Astrocyte (in vitro differentiated cells and primary cell): ENCODE measurements at regions not wholly inside any gene's neighbourhood (a gene's known extent, or its start where the extent isn't known, plus 50 kb on each side); places are given as distances from the start of the nearest gene placed in this dataset.

Source experiments
- EZH2 ChIP-seq: IDR thresholded peaks from 2 replicates; pipeline ENCODE4 v1.6.1; 2012; ENCODE audit warnings: mild to moderate bottlenecking, low read length, inconsistent platforms; ENCODE audit not compliant: insufficient read depth
- TF ChIP-seq, protein P1 (sequence below): IDR thresholded peaks from 2 replicates; pipeline ENCODE4 v1.5.1; 2011; ENCODE audit warnings: low read depth, mild to moderate bottlenecking, inconsistent platforms, low read length, moderate library complexity; ENCODE audit not compliant: insufficient read depth

DNA sequence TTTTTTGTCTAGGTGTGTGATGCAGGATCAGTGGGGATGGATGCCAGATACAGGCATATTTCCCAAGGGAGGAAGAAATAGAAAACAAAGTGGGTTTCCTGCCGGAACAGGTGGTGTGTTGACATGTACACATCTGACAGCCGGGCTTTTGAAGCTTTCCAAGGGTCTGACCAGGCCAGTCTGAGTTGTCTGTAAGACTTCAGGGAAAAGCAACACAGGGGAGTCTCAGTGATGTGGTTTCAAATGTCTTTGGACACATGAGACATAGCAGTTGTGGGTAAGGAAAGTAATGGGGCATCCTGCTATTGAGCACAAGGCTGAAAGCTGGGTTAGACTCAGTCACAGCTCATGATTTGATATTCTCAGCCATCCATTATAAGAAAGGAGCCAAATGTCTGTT lies 274.9 kb downstream of the PIK3R1 start:
- TF ChIP-seq, protein P1, sequence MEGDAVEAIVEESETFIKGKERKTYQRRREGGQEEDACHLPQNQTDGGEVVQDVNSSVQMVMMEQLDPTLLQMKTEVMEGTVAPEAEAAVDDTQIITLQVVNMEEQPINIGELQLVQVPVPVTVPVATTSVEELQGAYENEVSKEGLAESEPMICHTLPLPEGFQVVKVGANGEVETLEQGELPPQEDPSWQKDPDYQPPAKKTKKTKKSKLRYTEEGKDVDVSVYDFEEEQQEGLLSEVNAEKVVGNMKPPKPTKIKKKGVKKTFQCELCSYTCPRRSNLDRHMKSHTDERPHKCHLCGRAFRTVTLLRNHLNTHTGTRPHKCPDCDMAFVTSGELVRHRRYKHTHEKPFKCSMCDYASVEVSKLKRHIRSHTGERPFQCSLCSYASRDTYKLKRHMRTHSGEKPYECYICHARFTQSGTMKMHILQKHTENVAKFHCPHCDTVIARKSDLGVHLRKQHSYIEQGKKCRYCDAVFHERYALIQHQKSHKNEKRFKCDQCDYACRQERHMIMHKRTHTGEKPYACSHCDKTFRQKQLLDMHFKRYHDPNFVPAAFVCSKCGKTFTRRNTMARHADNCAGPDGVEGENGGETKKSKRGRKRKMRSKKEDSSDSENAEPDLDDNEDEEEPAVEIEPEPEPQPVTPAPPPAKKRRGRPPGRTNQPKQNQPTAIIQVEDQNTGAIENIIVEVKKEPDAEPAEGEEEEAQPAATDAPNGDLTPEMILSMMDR: no peak
- no peak for TF ChIP-seq EZH2
